Activated CD8-positive, alpha-beta memory T cell treated with anti-CD3 and anti-CD28 coated beads for 4 hours (primary cell): ENCODE measurements at regions not wholly inside any gene's neighbourhood (a gene's known extent, or its start where the extent isn't known, plus 50 kb on each side); places are given as distances from the start of the nearest gene placed in this dataset.
"Not testable (repeated sequence)": the region's sequence is repeated elsewhere in the genome, so short reads cannot be mapped to it uniquely, and the experiment has no call there.

Source experiments
- DNase-seq, 2 donors: peaks; one replicate each; pipeline ENCODE4 v3.0.0-alpha.2; 2020; ENCODE audit warnings: low read depth in 2 of 2

DNA sequence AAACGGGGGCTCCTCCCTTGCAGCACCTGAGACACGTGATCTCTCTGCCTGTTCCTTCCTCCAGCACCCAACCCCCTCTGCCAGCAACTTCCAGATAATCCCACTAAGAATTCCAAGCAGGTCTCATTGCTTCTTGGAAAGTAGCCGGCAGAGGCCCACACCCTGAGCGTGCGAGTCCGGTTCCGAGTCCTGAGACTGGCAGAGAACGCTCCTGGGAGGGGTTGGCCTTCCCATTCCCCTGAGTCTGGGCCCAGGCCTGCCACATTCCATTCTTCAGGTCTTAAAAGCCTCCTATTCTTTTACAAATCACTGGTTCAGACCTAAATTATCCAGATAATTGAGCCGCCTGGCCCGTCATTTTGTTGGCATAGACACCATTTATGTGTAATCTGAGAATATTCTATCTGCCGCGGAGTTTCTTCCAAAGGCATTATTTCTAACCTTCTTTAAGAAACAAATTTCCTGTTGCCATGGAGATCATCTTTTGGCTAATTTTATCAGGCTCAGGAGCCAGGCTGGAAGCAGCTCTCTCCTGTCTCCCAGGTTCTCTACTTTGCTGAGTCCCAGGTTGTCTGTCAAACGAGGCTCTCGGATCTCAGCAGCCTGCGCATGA lies 165.4 kb downstream of the MYCN start:
- no peak for DNase-seq

DNA sequence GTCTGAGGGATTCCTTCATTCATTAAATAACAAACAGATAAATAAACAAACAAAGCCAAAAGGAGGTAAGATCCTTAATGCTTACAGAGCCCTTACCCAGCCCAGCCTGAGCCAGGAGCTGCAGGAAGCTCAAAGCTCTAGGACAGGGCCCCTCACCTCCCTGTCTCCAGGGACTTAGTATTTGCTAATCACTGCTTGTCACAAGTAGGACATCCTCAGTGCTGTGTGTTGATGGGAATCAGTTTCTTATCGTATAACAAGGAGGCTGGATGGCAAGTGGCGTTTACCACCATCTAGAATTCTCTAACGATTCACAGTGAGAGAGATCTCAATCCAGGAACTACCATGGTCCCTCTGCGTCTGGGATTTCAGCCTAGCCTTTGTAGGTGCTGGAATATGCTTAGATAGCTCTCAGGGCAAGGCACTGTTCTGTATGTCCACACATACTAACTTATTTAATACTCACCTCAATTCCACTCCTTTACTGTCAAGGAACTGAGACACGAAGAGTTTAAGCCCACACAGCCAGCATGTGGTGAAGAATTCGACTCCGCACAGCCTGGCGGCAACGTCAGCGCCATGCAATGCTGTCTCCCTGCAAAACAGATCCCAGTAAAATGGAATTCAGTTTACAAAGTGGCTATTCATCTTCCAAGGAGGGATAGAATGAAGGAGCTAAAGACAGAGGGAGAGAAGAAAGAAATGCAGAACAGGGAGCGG lies 164.8 kb downstream of the MYCN start:
- no peak for DNase-seq

DNA sequence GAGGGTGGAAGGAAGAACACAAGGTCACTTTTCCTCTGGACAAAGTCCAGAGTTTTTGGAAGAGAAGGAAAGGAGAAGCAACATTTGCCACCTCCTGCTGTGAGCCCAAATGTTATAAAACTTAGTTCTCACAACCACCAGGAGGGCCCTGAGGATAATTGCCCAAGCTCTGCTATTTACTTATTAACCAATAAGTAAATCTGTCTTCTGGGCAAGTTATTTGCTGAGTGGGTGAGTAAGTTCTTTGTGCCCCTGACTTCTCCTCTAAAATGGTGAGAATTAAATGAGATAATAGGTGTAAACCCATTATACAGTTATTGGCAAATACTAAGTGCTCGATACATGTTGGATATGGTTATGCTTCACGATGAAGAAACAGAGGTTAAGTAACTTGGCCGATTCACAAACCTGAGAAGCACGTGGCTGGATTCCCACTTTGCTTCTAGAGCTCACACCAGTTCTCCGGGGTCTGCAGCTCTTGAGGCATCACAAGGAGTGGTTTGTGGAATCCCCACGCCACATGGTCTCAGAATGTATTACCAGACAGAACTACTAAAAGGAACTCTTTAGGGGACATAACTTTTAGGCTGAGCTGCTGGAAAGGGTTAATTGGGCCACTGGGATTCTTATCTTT lies 164.1 kb downstream of the MYCN start:
- no peak for DNase-seq

DNA sequence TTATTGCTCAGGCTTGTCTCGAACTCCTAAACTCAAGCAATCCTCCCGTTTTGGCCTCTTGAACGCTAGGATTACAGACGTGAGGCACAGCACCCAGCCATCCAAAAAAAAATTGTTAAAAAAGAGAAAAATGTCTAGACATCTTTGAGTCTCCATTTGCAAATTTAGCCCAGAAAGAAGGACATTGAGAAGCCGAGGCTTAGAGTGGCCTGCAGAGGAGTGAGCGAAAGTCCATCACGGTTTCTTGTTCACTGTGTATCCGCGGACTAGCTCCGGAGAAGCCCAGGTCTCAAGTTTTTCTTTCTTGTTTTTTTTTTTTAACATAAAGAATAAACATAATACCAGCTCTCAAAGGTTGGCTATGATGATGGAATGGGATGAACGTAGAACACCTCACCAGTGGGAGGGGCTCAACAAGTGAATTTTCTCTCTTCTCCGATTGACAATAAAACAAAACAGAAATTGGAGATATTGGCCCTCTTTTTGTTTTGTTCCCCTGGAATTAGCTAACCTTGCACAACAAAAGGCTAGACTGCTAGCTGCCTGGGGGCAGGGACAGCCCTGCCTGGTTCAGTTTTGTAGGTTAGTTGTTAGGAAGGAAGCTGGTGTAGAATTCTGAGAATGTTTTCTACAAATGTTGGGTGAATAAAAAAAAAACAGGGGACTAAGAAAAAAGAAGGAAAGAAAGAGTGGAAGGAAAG lies 163.4 kb downstream of the MYCN start:
- DNase-seq, result no peak

DNA sequence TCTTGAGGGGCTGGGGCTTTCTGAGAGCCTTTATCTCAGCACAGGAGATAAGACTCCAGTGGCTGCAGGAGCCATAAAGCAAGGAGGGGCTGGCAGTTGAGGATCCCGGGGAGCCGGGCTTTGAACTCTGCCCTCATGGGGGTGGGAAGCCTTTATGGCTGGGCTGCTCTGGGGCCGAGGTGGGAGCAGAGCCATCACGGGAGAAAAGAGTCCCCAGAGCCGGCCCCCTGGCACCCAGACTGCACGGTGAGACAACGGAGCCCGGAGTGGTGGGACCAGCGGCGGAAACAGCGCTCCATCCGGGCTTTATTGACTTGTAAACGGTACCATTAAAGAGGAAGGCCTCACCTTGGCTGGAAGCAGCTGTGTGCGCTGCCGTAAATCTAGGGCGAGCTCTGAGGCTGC lies 162.6 kb downstream of the MYCN start:
- DNase-seq, result no peak

DNA sequence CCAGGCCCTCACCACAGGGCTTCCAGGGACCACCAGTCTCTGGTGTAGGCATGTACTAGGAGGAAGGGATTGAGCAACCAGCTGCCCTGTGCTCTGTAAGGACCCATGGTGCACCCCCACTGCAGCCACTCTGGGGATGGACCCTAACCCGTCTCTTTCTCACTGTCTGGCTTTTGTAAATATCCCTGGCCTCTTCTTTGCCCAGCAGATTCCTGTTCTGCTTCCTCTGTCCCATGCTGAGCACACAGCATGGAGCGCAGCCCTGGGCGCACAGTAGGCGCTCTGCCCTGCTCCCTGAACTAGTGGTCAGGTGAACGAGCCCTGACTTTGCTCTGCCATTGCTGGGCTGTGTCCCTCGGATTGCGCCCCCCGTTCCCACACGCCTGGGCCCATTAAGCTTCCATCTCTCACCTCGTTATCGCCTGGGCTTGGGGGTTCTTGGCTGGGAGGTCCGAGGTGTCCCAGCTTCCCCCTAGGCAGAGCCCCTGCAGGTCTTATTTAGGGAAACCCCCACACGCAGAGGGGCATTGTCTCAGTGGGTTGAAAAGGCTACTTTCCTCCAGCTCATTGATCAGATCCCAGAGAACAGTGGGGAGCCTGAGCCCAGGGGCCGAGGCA lies 162.1 kb downstream of the MYCN start:
- no peak for DNase-seq

DNA sequence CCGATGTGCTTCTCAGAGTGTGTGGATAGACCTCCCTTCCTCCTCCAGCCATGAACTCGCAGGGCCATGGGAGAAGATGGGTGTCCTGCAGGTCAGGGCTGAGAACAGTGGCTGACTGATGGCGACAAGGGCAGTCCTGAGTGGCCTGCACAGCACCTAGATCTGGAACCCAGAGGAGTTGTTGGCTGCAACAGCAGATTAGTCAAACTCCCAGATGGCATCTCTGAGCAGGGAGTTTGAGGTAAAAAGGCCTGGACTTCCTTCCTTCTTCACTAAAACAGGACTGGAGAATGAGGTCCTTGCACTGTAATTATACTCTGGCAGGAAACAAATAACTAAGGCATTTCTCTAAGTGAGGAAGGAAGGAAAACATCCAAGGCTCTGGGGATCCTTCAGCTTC lies 160.8 kb downstream of the MYCN start:
- DNase-seq, result no peak

DNA sequence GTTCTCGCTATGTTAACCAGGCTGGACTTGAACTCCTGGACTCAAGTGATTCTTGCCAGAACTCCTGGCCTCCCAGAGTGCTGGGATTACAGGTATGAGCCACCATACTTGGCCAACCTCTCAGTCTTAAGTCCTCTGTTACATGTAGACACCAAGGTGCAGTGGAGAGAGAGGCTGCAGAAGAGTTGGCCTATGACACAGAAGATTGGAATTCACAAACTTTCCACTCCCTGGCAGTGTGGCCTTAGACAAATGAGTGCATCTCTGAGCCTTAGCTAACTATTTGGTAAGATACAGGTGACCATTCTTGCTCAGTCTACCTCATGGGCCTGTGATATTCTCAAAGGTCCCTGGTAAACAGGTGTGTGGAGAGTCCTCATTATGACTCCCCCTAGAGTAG lies 159.7 kb downstream of the MYCN start:
- DNase-seq, result no peak

DNA sequence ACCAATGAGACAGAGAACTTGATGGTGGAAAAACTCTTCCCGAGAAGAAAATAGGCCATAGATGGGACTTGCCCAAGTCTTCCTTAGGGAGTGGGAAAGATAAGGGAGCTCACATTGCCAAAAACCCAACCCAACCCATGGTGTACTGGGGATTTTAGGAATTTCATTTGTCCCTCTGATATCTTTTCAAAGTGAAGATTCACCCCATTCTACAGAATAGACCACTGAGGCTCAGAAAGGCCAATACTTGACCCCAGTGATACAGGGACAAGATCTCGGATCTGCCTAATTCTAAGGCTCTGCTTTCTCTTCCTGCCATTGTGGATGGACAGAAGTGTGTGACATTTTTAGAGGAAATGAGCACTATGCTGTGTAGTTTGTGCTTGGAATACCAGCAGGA lies 159.0 kb downstream of the MYCN start:
- DNase-seq, result no peak

DNA sequence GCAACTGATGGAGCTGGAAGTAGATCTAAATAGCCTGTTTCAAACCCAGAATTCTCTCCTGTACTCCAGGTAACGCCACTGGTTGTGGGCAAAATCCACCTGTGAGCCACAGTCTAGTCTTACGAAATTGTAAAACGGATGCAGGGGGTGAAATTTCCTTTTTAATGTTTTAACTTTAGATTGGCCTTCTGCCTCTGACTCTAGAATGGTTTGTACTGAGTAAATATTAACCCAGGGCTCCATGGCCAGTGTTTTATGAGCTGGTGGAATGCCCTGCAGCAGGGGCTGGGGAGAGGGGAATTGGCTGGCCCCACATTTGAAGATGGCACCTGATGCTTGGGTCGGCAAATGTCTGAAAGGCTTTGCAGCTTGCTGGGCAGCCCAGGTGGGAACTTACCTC lies 156.6 kb downstream of the MYCN start:
- no peak for DNase-seq

DNA sequence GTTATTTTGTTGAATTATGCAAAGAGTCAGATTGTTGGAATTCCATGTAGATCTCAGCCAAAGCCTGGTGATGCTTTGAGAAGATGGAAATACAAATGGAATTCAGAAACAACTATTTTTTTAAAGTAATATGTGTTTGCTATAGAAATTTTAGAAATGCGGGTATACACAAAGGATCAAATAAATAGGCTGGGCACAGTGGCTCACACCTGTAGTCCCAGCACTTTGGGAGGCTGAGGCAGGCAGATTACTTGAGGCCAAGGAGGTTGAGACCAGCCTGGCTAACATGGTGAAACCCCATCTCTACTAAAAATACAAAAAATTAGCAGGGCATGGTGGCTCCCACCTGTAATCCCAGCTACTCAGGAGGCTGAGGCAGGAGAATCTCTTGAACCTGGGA lies 155.1 kb downstream of the MYCN start:
- not testable (repeated sequence) for DNase-seq

DNA sequence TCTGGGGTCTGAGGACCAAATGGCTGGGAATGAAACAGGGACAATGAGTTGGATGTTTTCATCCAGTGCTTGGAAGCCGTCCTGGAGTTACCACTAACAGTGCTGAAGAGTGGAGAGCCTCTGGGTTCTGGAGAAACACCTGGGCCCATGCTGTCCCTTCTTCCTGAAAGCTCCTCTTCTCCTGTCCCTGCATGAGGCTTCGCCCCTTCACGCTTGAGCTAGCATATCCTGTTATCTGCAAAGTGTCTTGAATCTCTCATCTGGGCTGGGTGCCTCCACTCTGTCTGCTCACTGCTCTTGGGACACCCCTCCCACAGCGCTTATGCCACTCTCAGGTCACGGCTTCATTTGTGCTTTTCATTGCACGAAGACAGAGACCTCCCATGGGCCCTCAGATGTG lies 154.5 kb downstream of the MYCN start:
- no peak for DNase-seq

DNA sequence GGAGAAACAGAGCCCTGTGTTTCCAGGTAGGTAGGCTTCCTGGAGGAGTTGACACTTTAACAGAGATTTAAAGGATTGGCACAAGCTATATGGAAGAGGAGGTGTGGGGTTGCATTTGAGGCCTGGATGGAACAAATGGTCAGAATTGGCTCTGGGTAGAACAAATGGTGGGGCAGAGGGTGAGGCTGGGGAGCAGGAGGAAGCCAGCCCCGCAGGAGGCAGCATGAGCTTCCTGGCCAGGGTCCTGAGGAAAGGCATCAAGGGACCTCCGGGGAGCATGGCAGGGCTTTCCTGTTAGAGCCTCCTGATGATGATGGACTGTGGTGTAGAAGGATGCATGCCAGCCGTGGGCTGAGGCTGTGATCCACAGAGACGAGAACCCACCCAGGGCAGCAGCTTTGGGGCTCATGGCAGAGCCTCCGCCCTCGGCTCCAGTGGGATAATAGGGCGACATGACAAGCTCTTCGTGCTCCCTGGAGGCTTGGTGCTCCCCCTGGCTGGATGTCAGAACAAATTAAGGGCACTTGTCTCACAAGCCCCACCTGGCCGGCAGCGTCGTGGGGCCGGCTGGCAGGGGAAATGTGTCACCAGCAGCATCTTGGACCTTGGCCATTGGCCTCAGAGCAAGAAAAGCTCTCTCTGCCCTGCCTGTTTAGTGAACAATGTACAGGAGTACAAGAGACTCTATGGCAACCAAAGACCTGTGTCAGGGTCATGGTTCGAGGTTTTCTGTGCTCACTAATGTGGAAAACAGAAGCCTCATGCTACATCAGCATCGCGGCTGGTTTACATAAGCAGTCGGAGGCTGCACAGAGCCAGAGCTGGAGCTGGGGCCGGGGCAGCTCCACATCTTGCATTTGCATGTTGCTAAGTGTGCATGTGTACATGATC lies 153.5 kb downstream of the MYCN start:
- DNase-seq, result no peak

DNA sequence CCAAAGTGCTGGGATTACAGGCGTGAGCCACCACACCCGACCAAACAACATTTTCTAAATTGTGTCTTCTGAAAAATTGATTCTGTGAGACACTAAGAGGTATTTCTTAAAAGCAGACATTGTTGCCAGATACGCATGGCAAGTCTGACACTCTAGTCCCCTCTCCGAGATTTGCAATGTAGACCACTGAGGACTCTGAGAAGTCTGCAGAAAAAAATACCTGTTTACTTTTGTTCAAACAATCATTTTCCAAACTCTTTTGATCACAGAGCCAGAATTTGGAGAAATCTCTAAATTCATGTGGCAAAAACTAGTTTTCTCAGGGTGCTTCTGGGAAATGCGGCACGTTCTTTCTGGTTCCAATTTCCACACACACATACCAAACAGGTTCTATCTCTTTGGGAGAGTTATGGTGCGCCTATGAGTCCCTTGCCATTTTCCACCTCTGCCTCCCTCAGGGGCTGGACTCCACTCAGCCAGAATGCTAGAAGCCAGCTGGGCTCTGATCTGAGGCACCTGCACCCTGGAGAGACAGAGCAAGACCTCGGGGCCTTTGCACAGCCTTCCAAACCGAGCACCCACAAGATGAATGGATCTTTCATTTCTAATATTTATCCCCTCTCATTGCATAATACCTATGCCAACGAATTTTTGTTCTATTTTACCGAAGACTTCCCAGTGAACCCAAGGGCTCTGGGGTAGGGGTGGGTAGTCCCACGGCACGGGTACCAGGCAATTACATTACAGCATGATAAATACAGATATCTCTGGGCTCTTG lies 152.7 kb downstream of the MYCN start:
- no peak for DNase-seq

DNA sequence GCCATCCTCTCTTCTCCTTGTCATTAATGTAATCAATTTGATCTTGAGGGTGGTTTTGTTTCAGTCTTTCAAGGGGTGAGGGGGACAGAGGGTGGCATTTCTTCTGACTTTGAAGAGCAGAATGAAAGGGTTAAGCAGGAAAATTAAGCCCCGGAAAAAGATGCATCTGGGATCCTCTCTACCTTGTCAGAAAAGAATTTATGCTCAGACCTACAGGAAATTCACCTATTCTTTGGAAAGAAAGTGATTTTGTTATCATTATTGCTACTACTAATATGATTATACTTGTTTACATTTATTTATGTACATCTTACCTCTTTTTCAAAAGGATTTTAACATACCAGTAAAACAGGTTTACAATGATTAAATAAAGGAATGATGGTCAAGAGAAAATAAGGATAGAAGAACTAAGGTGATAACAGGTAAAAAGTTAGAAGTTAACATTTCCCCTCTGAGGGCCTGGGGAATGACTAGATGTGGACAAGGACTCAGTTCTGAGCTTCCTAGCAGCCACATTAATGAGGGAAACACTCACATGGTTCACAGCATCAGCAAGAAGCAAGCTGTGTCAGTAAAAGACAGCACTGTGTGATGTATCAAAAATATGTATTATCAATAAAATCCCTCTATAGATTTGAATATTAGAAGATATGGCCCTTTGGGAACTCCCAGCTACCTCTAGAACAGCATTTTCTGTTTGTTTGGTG lies 151.4 kb downstream of the MYCN start:
- no peak for DNase-seq

DNA sequence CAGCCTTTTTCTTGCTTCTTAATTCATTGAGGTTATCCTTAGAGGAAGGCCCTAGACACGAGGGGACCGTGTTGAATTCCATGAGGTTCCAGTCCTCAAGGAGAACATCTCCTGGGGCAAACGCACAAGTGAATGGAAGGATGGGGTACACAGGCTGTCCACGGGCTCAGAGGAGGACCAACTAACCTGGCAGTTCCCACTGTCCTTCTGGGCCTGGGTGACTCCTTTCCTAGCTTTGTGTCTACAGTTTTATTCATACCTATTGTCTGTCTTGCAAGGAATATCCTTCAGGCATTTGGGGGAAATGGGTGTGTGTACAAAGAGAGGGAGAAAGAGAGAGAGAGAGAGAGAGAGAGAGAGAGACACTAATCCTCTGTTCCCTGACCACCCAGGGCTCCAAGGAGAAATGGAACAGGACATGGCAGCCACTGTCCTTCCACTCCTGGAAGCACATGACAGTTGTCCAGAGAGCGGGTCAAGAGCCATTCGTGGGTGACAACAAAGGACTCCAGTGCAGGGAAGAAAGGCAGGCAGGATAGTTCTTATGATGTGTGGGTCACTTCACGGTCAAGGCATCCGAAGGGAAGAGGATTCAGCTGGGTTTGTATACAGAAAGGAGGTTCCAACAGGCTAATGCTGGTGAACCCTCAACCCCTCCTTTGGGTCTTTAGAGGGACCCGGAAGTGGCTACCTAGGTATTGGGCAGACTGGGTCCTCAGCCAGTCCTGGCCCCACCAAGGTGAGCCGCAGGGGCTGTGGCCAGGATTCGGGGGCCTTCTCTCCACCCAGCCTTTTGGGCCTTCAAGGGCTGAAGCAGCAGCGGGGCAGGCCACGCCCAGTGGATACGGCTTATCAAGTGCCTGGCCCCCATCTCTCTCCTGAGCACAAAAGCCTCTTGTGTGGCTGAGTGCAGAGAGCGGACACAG lies 150.6 kb downstream of the MYCN start:
- DNase-seq, result no peak

DNA sequence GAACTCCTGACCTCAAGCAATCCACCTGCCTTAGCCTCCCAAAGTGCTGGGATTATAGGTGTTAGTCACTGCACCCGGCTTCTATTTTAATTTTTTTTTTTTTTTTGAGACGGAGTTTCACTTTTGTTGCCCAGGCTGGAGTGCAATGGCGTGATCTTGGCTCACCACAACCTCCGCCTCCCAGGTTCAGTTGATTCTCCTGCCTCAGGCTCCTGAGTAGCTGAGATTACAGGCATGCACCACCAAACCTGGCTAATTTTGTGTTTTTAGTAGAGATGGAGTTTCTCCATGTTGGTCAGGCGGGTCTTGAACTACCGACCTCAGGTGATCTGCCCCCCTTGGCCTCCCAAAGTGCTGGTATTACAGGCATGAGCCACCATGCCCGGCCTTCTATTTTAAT lies 149.1 kb downstream of the MYCN start:
- DNase-seq, result not testable (repeated sequence)

DNA sequence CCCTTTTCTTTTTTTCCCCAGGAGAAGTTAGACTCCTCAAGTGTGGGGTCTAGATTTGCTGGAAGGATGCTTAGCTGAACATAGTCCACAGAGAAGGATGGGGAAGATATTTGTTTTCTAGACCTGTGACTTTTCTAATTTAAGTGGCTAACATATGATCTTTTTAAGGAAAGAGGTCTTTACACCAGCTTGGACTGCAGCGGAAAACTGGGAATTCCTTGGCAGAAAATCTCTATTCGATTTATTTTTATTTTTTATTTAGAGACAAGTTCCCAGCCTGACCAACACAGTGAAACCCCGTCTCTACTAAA lies 148.4 kb downstream of the MYCN start:
- no peak for DNase-seq
